ENCODE measurements at regions not wholly inside any gene's neighbourhood (a gene's known extent, or its start where the extent isn't known, plus 50 kb on each side); places are given as distances from the start of the nearest gene placed in this dataset.
A peak's percentile ranks its signal among the peaks of the same experiment; 100 is the strongest.

GRCh38 chr5:27906481-27906880 is 868.1 kb upstream of the CDH9 start:
- H3K4me3 ChIP-seq (ENCODE audit: severe bottlenecking) = no peak overlapping the region
- H3K9me3 ChIP-seq (ENCODE audit: severe bottlenecking) = no peaks in the 10 kb centered on the region
- TF ChIP-seq CTCF (IDR thresholded peaks at IDR 0.05; ENCODE audit: poor library complexity, severe bottlenecking) = no peak
- peak overlapping the region; percentile 90 for H3K27ac ChIP-seq (ENCODE audit: poor library complexity, severe bottlenecking)
- ATAC-seq (ENCODE audit: low read depth) (peak; percentile 58), DNase-seq (ENCODE audit: low spot score) (no peak)
- H3K36me3 ChIP-seq (ENCODE audit: low read depth) = no peaks in the 10 kb centered on the region
- H3K4me1 ChIP-seq (ENCODE audit: insufficient read depth, poor library complexity, severe bottlenecking) = peaks cover 44% of the 10 kb centered on the region
- H3K27me3 ChIP-seq (ENCODE audit: insufficient read depth, poor library complexity, severe bottlenecking) = no peaks in the 10 kb centered on the region

- Histone ChIP-seq H3K4me1 (ENCODE audit: insufficient read depth, poor library complexity, severe bottlenecking) (peaks cover 5% of the 10 kb centered on the region), H3K27me3 (ENCODE audit: insufficient read depth, poor library complexity, severe bottlenecking) (no peaks in the 10 kb centered on the region), H3K9me3 (ENCODE audit: severe bottlenecking) (no peaks in the 10 kb centered on the region), H3K27ac (ENCODE audit: poor library complexity, severe bottlenecking) (no peak overlapping the region), H3K4me3 (ENCODE audit: severe bottlenecking) (no peak overlapping the region), H3K36me3 (ENCODE audit: low read depth) (no peaks in the 10 kb centered on the region)
- ATAC-seq (ENCODE audit: low read depth) (no peak), DNase-seq (ENCODE audit: low spot score) (no peak)
- no peak for TF ChIP-seq CTCF (IDR thresholded peaks at IDR 0.05; ENCODE audit: poor library complexity, severe bottlenecking)
These were observed 862.4 kb upstream of the CDH9 start for GRCh38 chr5:27900761-27901160.

- no peak overlapping the region for H3K4me3 ChIP-seq (ENCODE audit: severe bottlenecking)
- peaks cover 11% of the 10 kb centered on the region for H3K4me1 ChIP-seq (ENCODE audit: insufficient read depth, poor library complexity, severe bottlenecking)
- no peak for TF ChIP-seq CTCF (IDR thresholded peaks at IDR 0.05; ENCODE audit: poor library complexity, severe bottlenecking)
- H3K9me3 ChIP-seq (ENCODE audit: severe bottlenecking) = no peaks in the 10 kb centered on the region
- H3K27me3 ChIP-seq (ENCODE audit: insufficient read depth, poor library complexity, severe bottlenecking) = no peaks in the 10 kb centered on the region
- no peaks in the 10 kb centered on the region for H3K36me3 ChIP-seq (ENCODE audit: low read depth)
- ATAC-seq (ENCODE audit: low read depth) (peak; percentile 84), DNase-seq (ENCODE audit: low spot score) (no peak)
- peak overlapping the region; percentile 35 for H3K27ac ChIP-seq (ENCODE audit: poor library complexity, severe bottlenecking)
These were observed 837.7 kb upstream of the CDH9 start for GRCh38 chr5:27876071-27876470.

GRCh38 chr5:27875148-27875547 is 836.8 kb upstream of the CDH9 start:
- Histone ChIP-seq H3K36me3 (ENCODE audit: low read depth) (no peaks in the 10 kb centered on the region), H3K9me3 (ENCODE audit: severe bottlenecking) (no peaks in the 10 kb centered on the region), H3K4me3 (ENCODE audit: severe bottlenecking) (no peak overlapping the region), H3K4me1 (ENCODE audit: insufficient read depth, poor library complexity, severe bottlenecking) (peaks cover 11% of the 10 kb centered on the region), H3K27ac (ENCODE audit: poor library complexity, severe bottlenecking) (peak overlapping the region; percentile 35), H3K27me3 (ENCODE audit: insufficient read depth, poor library complexity, severe bottlenecking) (no peaks in the 10 kb centered on the region)
- ATAC-seq (ENCODE audit: low read depth) (peak; percentile 56; the same call in 1 of the 3 replicates), DNase-seq (ENCODE audit: low spot score) (no peak)
- TF ChIP-seq CTCF (IDR thresholded peaks at IDR 0.05; ENCODE audit: poor library complexity, severe bottlenecking) = no peak

GRCh38 chr5:27868292-27868691 is 829.9 kb upstream of the CDH9 start:
- no peaks in the 10 kb centered on the region for H3K4me1 ChIP-seq (ENCODE audit: insufficient read depth, poor library complexity, severe bottlenecking)
- H3K9me3 ChIP-seq (ENCODE audit: severe bottlenecking) = no peaks in the 10 kb centered on the region
- DNase-seq (ENCODE audit: low spot score) = no peak
- no peak for ATAC-seq (ENCODE audit: low read depth)
- H3K27me3 ChIP-seq (ENCODE audit: insufficient read depth, poor library complexity, severe bottlenecking) = no peaks in the 10 kb centered on the region
- TF ChIP-seq CTCF (IDR thresholded peaks at IDR 0.05; ENCODE audit: poor library complexity, severe bottlenecking) = no peak
- H3K27ac ChIP-seq (ENCODE audit: poor library complexity, severe bottlenecking) = no peak overlapping the region
- no peaks in the 10 kb centered on the region for H3K36me3 ChIP-seq (ENCODE audit: low read depth)
- no peak overlapping the region for H3K4me3 ChIP-seq (ENCODE audit: severe bottlenecking)
